GM18499 (cell line): ENCODE measurements at regions not wholly inside any gene's neighbourhood (a gene's known extent, or its start where the extent isn't known, plus 50 kb on each side); places are given as distances from the start of the nearest gene placed in this dataset.

Source experiments
- ATAC-seq: cut with Tn5 transposase; IDR thresholded peaks from one replicate; pipeline ENCODE4 v1.9.1; 2021; ENCODE audit warnings: moderate number of reproducible peaks; ENCODE audit not compliant: insufficient read depth, unreplicated experiment

DNA sequence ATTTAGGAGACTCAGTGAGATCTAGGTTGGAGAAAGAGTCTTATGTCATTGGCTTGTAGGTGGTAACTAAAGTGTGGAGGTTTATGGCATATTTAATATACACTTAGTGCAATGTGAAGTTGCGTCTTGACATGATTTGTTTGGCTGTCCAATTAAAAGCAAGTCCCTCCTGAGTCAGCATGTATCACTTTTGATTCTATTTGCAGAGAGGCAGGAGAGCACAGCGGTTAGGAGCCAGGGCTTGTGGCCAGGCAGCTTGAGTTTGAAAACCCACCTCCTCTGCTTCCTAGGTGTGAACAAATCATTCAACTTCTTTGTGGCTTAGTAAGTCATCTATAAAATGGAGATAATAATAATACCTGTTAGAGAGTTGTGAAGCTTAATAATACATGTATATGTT, 68.5 kb upstream of the OTX2 start:
- no peak for ATAC-seq

DNA sequence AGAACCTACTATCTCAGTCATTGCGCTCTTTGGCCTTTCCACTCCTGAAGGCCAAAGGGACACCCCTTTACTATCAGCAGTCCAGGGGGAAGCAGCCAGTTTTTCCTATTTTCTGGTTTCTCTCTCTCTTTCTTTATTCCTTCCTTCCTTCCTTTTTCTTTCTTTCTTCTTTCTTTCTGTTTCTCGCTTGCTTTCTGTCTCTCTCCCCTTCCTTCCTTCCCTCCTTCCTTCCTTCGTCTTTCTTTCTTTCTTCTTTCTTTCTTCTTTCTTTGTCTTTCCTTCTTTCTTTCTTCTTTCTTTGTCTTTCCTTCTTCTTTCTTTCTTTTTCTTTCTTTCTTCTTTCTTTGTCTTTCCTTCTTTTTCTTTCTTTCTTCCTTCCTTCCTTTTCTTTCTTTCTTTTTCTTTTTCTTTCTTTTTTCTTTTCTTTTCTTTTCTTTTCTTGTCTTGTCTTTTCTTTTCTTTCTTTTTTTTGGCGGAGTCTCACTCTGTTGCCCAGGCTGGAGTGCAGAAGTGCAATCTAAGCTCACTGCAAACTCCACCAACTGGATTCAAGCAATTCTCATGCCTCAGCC, 64.9 kb upstream of the OTX2 start:
- no peak for ATAC-seq

DNA sequence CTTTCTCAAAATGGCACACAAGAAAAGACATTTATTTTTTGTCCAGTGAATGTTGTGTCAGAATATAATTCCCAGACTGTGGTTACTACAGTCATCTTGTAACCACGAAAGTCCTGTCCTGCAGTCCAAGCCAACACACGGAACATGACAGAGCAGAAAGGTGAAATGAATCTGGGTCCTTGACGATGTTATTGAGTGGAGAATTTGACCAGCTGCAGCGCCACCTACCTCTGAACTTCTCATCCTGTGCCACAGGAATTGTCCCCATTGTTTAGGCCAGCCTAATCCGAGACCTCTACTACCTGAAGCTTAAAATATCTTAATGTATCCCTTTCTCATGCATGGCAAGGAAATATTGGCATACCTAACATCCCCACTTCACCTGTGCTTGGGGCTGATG, 64.1 kb upstream of the OTX2 start:
- ATAC-seq = no peak

DNA sequence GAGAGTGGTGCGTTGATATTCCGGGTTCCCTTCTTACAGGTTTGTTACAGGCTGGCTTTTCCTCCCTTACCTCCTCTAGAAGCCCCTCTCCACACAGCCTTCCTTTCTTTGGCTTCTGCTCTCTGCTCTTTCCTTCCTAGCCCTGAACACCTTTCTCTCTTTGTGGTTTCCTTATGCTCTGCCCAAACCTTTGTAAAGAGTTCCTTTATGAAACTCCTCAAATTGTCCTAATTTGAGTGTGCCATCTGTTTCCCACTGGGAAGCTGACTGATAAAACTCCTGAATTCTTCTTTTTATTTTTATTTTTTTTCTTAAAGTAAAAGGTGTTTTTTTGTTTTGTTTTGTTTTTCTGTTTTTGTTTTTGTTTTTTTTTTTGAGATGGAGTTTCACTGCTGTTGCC, 60.1 kb upstream of the OTX2 start:
- ATAC-seq = no peak

DNA sequence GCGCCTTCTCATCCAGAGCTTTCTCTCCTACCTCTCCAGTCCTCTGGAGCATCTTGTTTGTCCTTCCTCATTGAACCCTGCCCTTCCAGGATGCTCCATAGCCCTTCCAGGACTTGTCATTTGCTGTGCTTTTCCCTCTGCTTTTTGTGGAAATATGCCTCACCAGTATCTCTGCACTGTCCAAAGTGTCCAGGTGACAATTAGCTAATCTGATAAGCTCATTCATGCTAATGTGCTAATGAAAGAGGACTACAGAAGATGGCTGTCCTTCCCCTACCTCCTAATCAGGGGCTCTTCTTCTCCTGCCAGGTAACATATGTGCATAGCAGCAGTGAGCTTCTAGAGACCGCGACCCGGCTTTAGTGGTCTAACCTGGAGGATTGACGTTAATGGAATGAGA, 58.4 kb upstream of the OTX2 start:
- ATAC-seq = no peak

DNA sequence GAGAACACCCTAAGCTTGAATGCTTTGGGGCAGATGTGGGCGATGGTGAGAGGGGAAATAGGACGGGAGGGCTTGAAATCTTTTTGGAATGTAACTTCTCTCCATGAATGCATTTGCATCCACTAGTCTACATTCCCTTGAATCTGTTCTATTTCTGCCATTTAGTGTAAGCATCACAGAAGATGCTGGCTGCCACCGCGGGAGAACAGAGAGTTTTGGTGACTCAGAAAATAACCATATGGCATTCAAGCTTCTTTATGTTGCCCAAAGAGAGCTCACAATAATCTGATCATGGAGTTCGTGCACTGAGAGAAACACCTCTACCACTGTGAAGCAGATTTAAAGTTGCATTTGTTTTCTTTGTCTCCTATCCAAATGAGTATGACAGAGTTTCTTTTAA, 52.6 kb upstream of the OTX2 start:
- no peak for ATAC-seq

DNA sequence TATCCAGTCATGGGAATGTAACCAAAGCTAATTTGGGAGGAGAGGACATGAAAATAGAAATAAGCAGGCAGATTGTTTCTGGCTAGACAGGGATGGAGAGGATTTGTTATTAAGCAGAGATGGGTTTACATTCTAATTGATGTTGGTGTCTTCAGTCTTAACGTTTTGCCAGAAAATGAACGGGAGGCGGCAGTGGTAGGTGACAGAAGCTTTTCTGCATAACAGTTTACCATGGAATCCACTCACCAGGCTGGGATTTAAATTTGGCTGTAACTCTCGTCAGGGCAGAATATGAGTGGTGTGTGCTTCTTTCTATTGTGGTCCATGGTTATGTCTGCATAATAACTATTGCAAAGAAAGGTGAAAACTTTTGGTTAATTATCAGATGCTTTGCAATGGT, 50.2 kb upstream of the OTX2 start:
- ATAC-seq = no peak
